IMR-90 (cell line): ENCODE measurements at regions not wholly inside any gene's neighbourhood (a gene's known extent, or its start where the extent isn't known, plus 50 kb on each side); places are given as distances from the start of the nearest gene placed in this dataset.

Experiments
- ATAC-seq: fragments of 200-7000 bp; cut with Tn5 transposase; 2 replicates; pipeline ENCODE4 v1.9.1; 2020; ENCODE audit warnings: low read depth, mild to moderate bottlenecking, moderate library complexity
- BruUV-seq: library from RNA; stranded (reverse); fragments of 400-500 nt; replicated peaks from 2 replicates; lab custom pipeline; 2021; lab: Mats Ljungman, UMichigan
- CTCF ChIA-PET: fragments of 300-600 bp; formaldehyde crosslinking; extraction: SDS; loops from one replicate; lab custom pipeline; 2021; ENCODE audit warnings: antibody characterized with exemption; lab: Yijun Ruan, JAX
- POLR2A ChIA-PET: fragments of 300-600 bp; sonication (Branson Sonifier 250); formaldehyde crosslinking; loops from one replicate; lab custom pipeline; 2022; ENCODE audit warnings: antibody characterized with exemption; ENCODE audit not compliant: unreplicated experiment; lab: Charles Lee
- DNase-seq: peaks from one replicate; pipeline ENCODE4 v3.0.0; 2013
- H2AFZ ChIP-seq: replicated peaks from 2 replicates; pipeline ENCODE3; 2013; ENCODE audit warnings: low read length, mild to moderate bottlenecking; ENCODE audit not compliant: poor library complexity
- H2AK5ac ChIP-seq: 2 replicates; pipeline ENCODE4 v1.6.1; 2013; ENCODE audit warnings: low read depth, low read length, inconsistent platforms
- H2AK9ac ChIP-seq: replicated peaks from 2 replicates; pipeline ENCODE3; 2013; ENCODE audit warnings: mild to moderate bottlenecking, low read depth, low read length, moderate library complexity; ENCODE audit not compliant: poor library complexity
- H2BK120ac ChIP-seq: 2 replicates; pipeline ENCODE4 v1.6.1; 2013; ENCODE audit warnings: low read depth, low read length, inconsistent platforms
- H2BK15ac ChIP-seq: 3 replicates; pipeline ENCODE4 v1.6.1; 2013; ENCODE audit warnings: low read depth, low read length, inconsistent platforms
- H2BK20ac ChIP-seq: 2 replicates; pipeline ENCODE4 v1.6.1; 2013; ENCODE audit warnings: low read depth, mild to moderate bottlenecking, inconsistent platforms, low read length, moderate library complexity
- H2BK5ac ChIP-seq: 2 replicates; pipeline ENCODE4 v1.6.1; 2013; ENCODE audit warnings: mild to moderate bottlenecking, low read depth, low read length, inconsistent platforms; ENCODE audit not compliant: poor library complexity, severe bottlenecking
- H3K14ac ChIP-seq: replicated peaks from 2 replicates; pipeline ENCODE4 v1.6.1; 2013; ENCODE audit warnings: low read depth, low read length, inconsistent platforms
- H3K18ac ChIP-seq: 2 replicates; pipeline ENCODE4 v1.6.1; 2013; ENCODE audit warnings: low read depth, low read length, control low read depth
- H3K23ac ChIP-seq: 2 replicates; pipeline ENCODE4 v1.6.1; 2013; ENCODE audit warnings: low read depth, low read length, inconsistent platforms
- H3K27ac ChIP-seq: 2 replicates; pipeline ENCODE4 v1.5.1; 2013; ENCODE audit warnings: mild to moderate bottlenecking, control low read depth, low read length; ENCODE audit not compliant: insufficient read depth
- H3K27me3 ChIP-seq: 2 replicates; pipeline ENCODE4 v1.6.1; 2013; ENCODE audit warnings: low read length; ENCODE audit not compliant: control insufficient read depth, insufficient read depth
- H3K36me3 ChIP-seq: 2 replicates; pipeline ENCODE4 v1.6.1; 2013; ENCODE audit warnings: low read length, mixed read lengths; ENCODE audit not compliant: control insufficient read depth, insufficient read depth
- H3K4ac ChIP-seq: 2 replicates; pipeline ENCODE4 v1.6.1; 2013; ENCODE audit warnings: low read depth, low read length, inconsistent platforms
- H3K4me1 ChIP-seq: 2 replicates; pipeline ENCODE4 v1.6.1; 2013; ENCODE audit warnings: low read length, mixed read lengths; ENCODE audit not compliant: control insufficient read depth, insufficient read depth
- H3K4me2 ChIP-seq: 2 replicates; pipeline ENCODE4 v1.6.1; 2013; ENCODE audit warnings: low read depth, mild to moderate bottlenecking, control low read depth, low read length, moderate library complexity
- H3K4me3 ChIP-seq: 2 replicates; pipeline ENCODE4 v1.5.1; 2013; ENCODE audit warnings: low read depth, mild to moderate bottlenecking, control low read depth, low read length, moderate library complexity; ENCODE audit not compliant: insufficient read depth
- H3K56ac ChIP-seq: 2 replicates; pipeline ENCODE4 v1.6.1; 2013; ENCODE audit warnings: low read length, inconsistent platforms; ENCODE audit not compliant: insufficient read depth; ENCODE audit errors: extremely low read depth
- H3K79me1 ChIP-seq, 2 experiments: 2 replicates each; pipeline ENCODE4 v1.6.1; 2013; ENCODE audit warnings: low read length in 2 of 2, inconsistent platforms in 1 of 2, low read depth in 1 of 2
- H3K9ac ChIP-seq: 2 replicates; pipeline ENCODE4 v1.6.1; 2013; ENCODE audit warnings: low read depth, low read length, control low read depth
- H3K9me1 ChIP-seq: 2 replicates; pipeline ENCODE4 v1.6.1; 2013; ENCODE audit warnings: low read length, inconsistent platforms; ENCODE audit not compliant: insufficient read depth
- H3K9me3 ChIP-seq: 2 replicates; pipeline ENCODE4 v1.6.1; 2013; ENCODE audit warnings: low read length; ENCODE audit not compliant: control insufficient read depth, insufficient read depth
- H4K20me1 ChIP-seq: 2 replicates; pipeline ENCODE4 v1.6.1; 2013; ENCODE audit warnings: low read length, inconsistent platforms; ENCODE audit not compliant: insufficient read depth
- H4K5ac ChIP-seq: 2 replicates; pipeline ENCODE4 v1.6.1; 2013; ENCODE audit warnings: mild to moderate bottlenecking, low read depth, low read length, control low read depth
- H4K8ac ChIP-seq, 2 experiments: 2 replicates each; pipeline ENCODE4 v1.6.1; 2013; ENCODE audit warnings: low read depth in 2 of 2, low read length in 2 of 2, control low read depth in 1 of 2, inconsistent platforms in 1 of 2
- H4K91ac ChIP-seq: 2 replicates; pipeline ENCODE4 v1.6.1; 2013; ENCODE audit warnings: low read depth, low read length, inconsistent platforms; ENCODE audit not compliant: insufficient read depth
- BHLHE40 ChIP-seq: fragments of 150-350 bp; IDR thresholded peaks from 2 replicates; pipeline ENCODE4 v1.6.1; 2016; ENCODE audit warnings: mild to moderate bottlenecking, low read depth, low read length
- CEBPB ChIP-seq: IDR thresholded peaks from 2 replicates; pipeline ENCODE4 v1.6.1; 2012; ENCODE audit warnings: low read depth, low read length, improper control_type of control experiment
- CTCF ChIP-seq: conservative IDR thresholded peaks from 2 replicates; pipeline ENCODE4 v1.5.1; 2012; ENCODE audit warnings: mild to moderate bottlenecking, low read depth, low read length, improper control_type of control experiment
- MAFK ChIP-seq: IDR thresholded peaks from 2 replicates; pipeline ENCODE4 v1.6.1; 2012; ENCODE audit warnings: low read depth, low read length, improper control_type of control experiment
- MAZ ChIP-seq: IDR thresholded peaks from 2 replicates; pipeline ENCODE4 v1.6.1; 2012; ENCODE audit warnings: low read depth, mild to moderate bottlenecking, low read length, improper control_type of control experiment, moderate library complexity, borderline replicate concordance
- MXI1 ChIP-seq: IDR thresholded peaks from 2 replicates; pipeline ENCODE4 v1.6.1; 2012; ENCODE audit warnings: low read depth, mild to moderate bottlenecking, low read length, moderate library complexity, borderline replicate concordance
- NFE2L2 ChIP-seq: fragments of 150-350 bp; IDR thresholded peaks from 2 replicates; pipeline ENCODE4 v1.6.1; 2016; ENCODE audit warnings: low read depth, mild to moderate bottlenecking, low read length
- POLR2A ChIP-seq: IDR thresholded peaks from 2 replicates; pipeline ENCODE4 v1.6.1; 2012; ENCODE audit warnings: mild to moderate bottlenecking, low read depth, low read length
- RAD21 ChIP-seq: IDR thresholded peaks from 2 replicates; pipeline ENCODE4 v1.6.1; 2012; ENCODE audit warnings: low read length, improper control_type of control experiment
- RFX5 ChIP-seq: IDR thresholded peaks from 2 replicates; pipeline ENCODE4 v1.8.0; 2012; ENCODE audit warnings: low read depth, mild to moderate bottlenecking, low read length, moderate library complexity
- USF2 ChIP-seq: fragments of 150-350 bp; IDR thresholded peaks from 2 replicates; pipeline ENCODE4 v1.6.1; 2017; ENCODE audit warnings: mild to moderate bottlenecking, antibody characterized with exemption, low read length, low read depth
- WGBS, 2 experiments: methylation state at CpG; one replicate each; pipeline versions ENCODE4 v1.1.5 to v1.1.7; 2013; ENCODE audit warnings: missing lambda C conversion rate in 2 of 2; ENCODE audit not compliant: insufficient read length in 1 of 2; ENCODE audit errors: extremely low coverage in 2 of 2; 5-methylcytosine and 5-hydroxymethylcytosine counted together
- dilution Hi-C: fragments of 300-500 bp; cut with HindIII; formaldehyde crosslinking; loops from one replicate; pipeline ENCODE4 v1.14.3; 2018; ENCODE audit warnings: low sequenced_read_pairs; ENCODE audit not compliant: unreplicated experiment
- in situ Hi-C: fragments of 300-500 bp; cut with MboI; formaldehyde crosslinking; loops from 3 replicates; pipeline ENCODE4 v1.14.3; 2019; ENCODE audit warnings: low sequenced_read_pairs, inconsistent platforms, mixed read lengths
- intact Hi-C: fragments of 100-400 bp; cut with micrococcal nuclease; formaldehyde crosslinking; loops from 2 replicates; pipeline ENCODE4 v1.10.0; 2022

GRCh38 chr13:44231786-44232516 is 141.7 kb upstream of the SERP2 start (continued):
- TF ChIP-seq USF2, result no peak

GRCh38 chr13:44232774-44233173 is 140.8 kb upstream of the SERP2 start:
- CTCF ChIA-PET, result interaction anchor here (1.2 kb wide), 1 partner anchor 10 kb away, joined by 5 read pairs; no protein-coding TSS in a partner anchor
- no peak overlapping the region for H3K56ac ChIP-seq
- H3K9ac ChIP-seq, result no peak overlapping the region
- no TSS peak for BruUV-seq
- intact Hi-C loops (loop anchor here (10.0 kb wide), 1 partner anchor 178 kb away; no protein-coding TSS in a partner anchor), dilution Hi-C loops (no loop called here), in situ Hi-C loops (loop anchor here (10.0 kb wide), 1 partner anchor 202 kb away; no protein-coding TSS in a partner anchor)
- no peak overlapping the region for H3K4me2 ChIP-seq
- peak overlapping the region; percentile 48; the same call in 1 of the 2 replicates for H2BK20ac ChIP-seq
- no peak overlapping the region for H4K5ac ChIP-seq
- WGBS, 2 experiments, result 20% methylated on average over 1 of the region's 6 CpGs; no CpG with 5 or more reads in 1 of the 2 experiments
- H3K23ac ChIP-seq, result 0 out of 2 replicates have a peak overlapping the region, but pooled peaks have one; percentile 8
- no peak overlapping the region for H3K4me3 ChIP-seq
- no peak overlapping the region for H3K27ac ChIP-seq
- H3K4ac ChIP-seq, result peak overlapping the region; percentile 53
- H2BK120ac ChIP-seq, result peak overlapping the region; percentile 71
- no peaks in the 10 kb centered on the region for H3K79me1 ChIP-seq
- 0 out of 2 replicates have a peak overlapping the region, but pooled peaks have one; percentile 25 for H4K91ac ChIP-seq
- no peak overlapping the region for H3K14ac ChIP-seq
- H2BK5ac ChIP-seq, result no peak overlapping the region
- DNase-seq, result no peak
- no peaks in the 10 kb centered on the region for H3K36me3 ChIP-seq
- H3K18ac ChIP-seq, result no peak overlapping the region
- H2AK5ac ChIP-seq, result 0 out of 2 replicates have a peak overlapping the region, but pooled peaks have one; percentile 29
- POLR2A ChIA-PET, result no interaction called here
- peaks cover 18% of the 10 kb centered on the region for H3K4me1 ChIP-seq
- no peak overlapping the region for H2AFZ ChIP-seq
- ATAC-seq, result no peak
- H2BK15ac ChIP-seq, result peak overlapping the region; percentile 5; the same call in 1 of the 3 replicates
- H4K20me1 ChIP-seq, result peaks cover under 1% of the 10 kb centered on the region
- H2AK9ac ChIP-seq, result no peak overlapping the region
- H3K9me3 ChIP-seq, result no peaks in the 10 kb centered on the region
- peaks cover 22% of the 10 kb centered on the region for H3K9me1 ChIP-seq
- H4K8ac ChIP-seq, result no peak overlapping the region
- no peaks in the 10 kb centered on the region for H3K27me3 ChIP-seq
- no peak for TF ChIP-seq MAFK
- no peak for TF ChIP-seq CTCF
- TF ChIP-seq USF2, result no peak
- TF ChIP-seq MAZ, result no peak
- no peak for TF ChIP-seq BHLHE40
- TF ChIP-seq MXI1, result no peak
- no peak for TF ChIP-seq POLR2A
- no peak for TF ChIP-seq RFX5
- no peak for TF ChIP-seq CEBPB
- no peak for TF ChIP-seq NFE2L2
- no peak for TF ChIP-seq RAD21
